ENCODE measurements at regions not wholly inside any gene's neighbourhood (a gene's known extent, or its start where the extent isn't known, plus 50 kb on each side); places are given as distances from the start of the nearest gene placed in this dataset.
"Not testable (repeated sequence)": the region's sequence is repeated elsewhere in the genome, so short reads cannot be mapped to it uniquely, and the experiment has no call there.

DNA sequence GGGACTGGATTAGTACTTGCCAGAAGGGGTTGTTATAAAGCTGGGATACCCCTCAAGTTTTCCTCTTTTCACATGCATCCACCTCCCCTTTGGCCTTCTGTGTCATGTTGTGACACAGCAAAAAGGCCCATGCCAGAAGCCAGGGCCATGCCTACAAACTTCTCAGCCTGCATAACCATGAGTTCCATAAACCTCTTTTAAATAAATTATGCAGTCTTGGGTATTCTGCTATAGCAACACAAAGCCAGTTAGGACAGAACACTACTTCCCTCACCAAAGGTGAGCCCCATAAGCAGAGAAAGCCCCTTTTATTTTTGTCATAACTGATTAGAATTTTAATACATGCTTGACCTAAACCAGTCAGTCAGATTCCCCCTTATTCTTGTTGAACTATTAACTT, 801.3 kb downstream of the DNAH5 start:
- H3K4me3 ChIP-seq (ENCODE audit: low read depth, low read length): no peak overlapping the region
- H2AFZ ChIP-seq (ENCODE audit: low read length, unreplicated experiment): no peak overlapping the region
- H3K27me3 ChIP-seq (ENCODE audit: insufficient read depth, low read length): no peaks in the 10 kb centered on the region
- no peaks in the 10 kb centered on the region for H3K36me3 ChIP-seq (ENCODE audit: insufficient read depth, low read length)
- no peak overlapping the region for H3K27ac ChIP-seq (ENCODE audit: low read depth, low read length)
- H3K79me2 ChIP-seq (ENCODE audit: control insufficient read depth, insufficient read depth, low read length, unreplicated experiment): no peaks in the 10 kb centered on the region
- no peaks in the 10 kb centered on the region for H3K4me1 ChIP-seq (ENCODE audit: control insufficient read depth, insufficient read depth, low read length, unreplicated experiment)

DNA sequence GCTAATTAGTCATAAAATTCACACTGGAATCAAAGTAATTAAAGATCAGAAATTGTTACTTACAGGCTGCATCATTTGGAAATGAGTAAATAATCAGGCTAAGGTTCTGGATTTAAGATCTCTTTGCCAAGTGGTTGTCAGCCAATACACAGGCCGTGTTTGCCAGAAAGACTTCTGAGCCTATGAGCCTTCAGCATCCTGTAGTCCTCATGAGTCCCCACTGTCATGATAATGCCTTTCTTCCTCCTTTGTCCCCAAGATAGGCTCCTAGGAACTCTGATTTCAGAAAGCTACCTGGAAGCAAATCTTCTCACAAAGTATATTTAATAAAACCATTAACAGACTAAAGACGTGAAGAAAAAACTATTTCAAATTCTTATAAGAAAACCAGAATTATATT, 810.5 kb downstream of the DNAH5 start:
- Histone ChIP-seq H3K36me3 (ENCODE audit: insufficient read depth, low read length) (no peaks in the 10 kb centered on the region), H3K27ac (ENCODE audit: low read depth, low read length) (no peak overlapping the region), H3K27me3 (ENCODE audit: insufficient read depth, low read length) (no peaks in the 10 kb centered on the region), H3K79me2 (ENCODE audit: control insufficient read depth, insufficient read depth, low read length, unreplicated experiment) (no peaks in the 10 kb centered on the region), H3K4me3 (ENCODE audit: low read depth, low read length) (no peak overlapping the region), H3K4me1 (ENCODE audit: control insufficient read depth, insufficient read depth, low read length, unreplicated experiment) (no peaks in the 10 kb centered on the region), H2AFZ (ENCODE audit: low read length, unreplicated experiment) (no peak overlapping the region)

DNA sequence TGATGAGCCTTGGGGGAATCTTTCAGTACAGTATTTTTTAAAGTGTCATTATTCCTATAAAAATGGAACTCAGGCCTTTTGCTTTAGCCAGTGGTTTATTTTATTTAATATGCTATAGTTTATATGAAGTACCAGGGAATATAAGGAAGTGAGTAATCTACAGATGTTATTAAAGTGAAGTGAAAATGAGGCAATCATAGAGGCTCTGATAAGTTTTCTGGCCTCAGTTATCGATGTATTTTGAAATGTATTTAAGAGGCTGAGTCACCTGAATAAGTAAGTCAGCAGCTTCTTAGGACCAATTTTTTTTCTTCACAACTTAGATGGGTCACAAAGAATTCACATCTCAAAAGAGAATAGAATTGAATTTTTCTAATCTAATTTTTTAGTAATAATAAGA, 829.0 kb downstream of the DNAH5 start:
- no peaks in the 10 kb centered on the region for H3K79me2 ChIP-seq (ENCODE audit: control insufficient read depth, insufficient read depth, low read length, unreplicated experiment)
- H3K4me3 ChIP-seq (ENCODE audit: low read depth, low read length): no peak overlapping the region
- no peaks in the 10 kb centered on the region for H3K4me1 ChIP-seq (ENCODE audit: control insufficient read depth, insufficient read depth, low read length, unreplicated experiment)
- H2AFZ ChIP-seq (ENCODE audit: low read length, unreplicated experiment): no peak overlapping the region
- no peaks in the 10 kb centered on the region for H3K36me3 ChIP-seq (ENCODE audit: insufficient read depth, low read length)
- no peak overlapping the region for H3K27ac ChIP-seq (ENCODE audit: low read depth, low read length)
- H3K27me3 ChIP-seq (ENCODE audit: insufficient read depth, low read length): no peaks in the 10 kb centered on the region

GRCh38 chr5:13108265-13108664, 836.2 kb downstream of the DNAH5 start:
- Histone ChIP-seq H3K27ac (ENCODE audit: low read depth, low read length) (no peak overlapping the region), H3K4me1 (ENCODE audit: control insufficient read depth, insufficient read depth, low read length, unreplicated experiment) (no peaks in the 10 kb centered on the region)

GRCh38 chr5:13107537-13107936, 837.0 kb downstream of the DNAH5 start:
- Histone ChIP-seq H3K27ac (ENCODE audit: low read depth, low read length) (no peak overlapping the region), H3K4me3 (ENCODE audit: low read depth, low read length) (no peak overlapping the region), H3K79me2 (ENCODE audit: control insufficient read depth, insufficient read depth, low read length, unreplicated experiment) (no peaks in the 10 kb centered on the region), H2AFZ (ENCODE audit: low read length, unreplicated experiment) (no peak overlapping the region), H3K4me1 (ENCODE audit: control insufficient read depth, insufficient read depth, low read length, unreplicated experiment) (no peaks in the 10 kb centered on the region), H3K27me3 (ENCODE audit: insufficient read depth, low read length) (no peaks in the 10 kb centered on the region), H3K36me3 (ENCODE audit: insufficient read depth, low read length) (no peaks in the 10 kb centered on the region)

More at GRCh38 chr5:13108265-13108664, 836.2 kb downstream of the DNAH5 start:
- H2AFZ ChIP-seq (ENCODE audit: low read length, unreplicated experiment): no peak overlapping the region
- H3K36me3 ChIP-seq (ENCODE audit: insufficient read depth, low read length): no peaks in the 10 kb centered on the region
- H3K79me2 ChIP-seq (ENCODE audit: control insufficient read depth, insufficient read depth, low read length, unreplicated experiment): no peaks in the 10 kb centered on the region
- no peak overlapping the region for H3K4me3 ChIP-seq (ENCODE audit: low read depth, low read length)
- no peaks in the 10 kb centered on the region for H3K27me3 ChIP-seq (ENCODE audit: insufficient read depth, low read length)

GRCh38 chr5:13081116-13081515, 863.4 kb downstream of the DNAH5 start:
- H3K36me3 ChIP-seq (ENCODE audit: insufficient read depth, low read length): no peaks in the 10 kb centered on the region
- no peak overlapping the region for H2AFZ ChIP-seq (ENCODE audit: low read length, unreplicated experiment)
- H3K4me1 ChIP-seq (ENCODE audit: control insufficient read depth, insufficient read depth, low read length, unreplicated experiment): no peaks in the 10 kb centered on the region
- H3K79me2 ChIP-seq (ENCODE audit: control insufficient read depth, insufficient read depth, low read length, unreplicated experiment): no peaks in the 10 kb centered on the region
- H3K4me3 ChIP-seq (ENCODE audit: low read depth, low read length): no peak overlapping the region
- no peak overlapping the region for H3K27ac ChIP-seq (ENCODE audit: low read depth, low read length)
- H3K27me3 ChIP-seq (ENCODE audit: insufficient read depth, low read length): no peaks in the 10 kb centered on the region

- not testable (repeated sequence) for H2AFZ ChIP-seq (ENCODE audit: low read length, unreplicated experiment); H3K4me1 ChIP-seq (ENCODE audit: control insufficient read depth, insufficient read depth, low read length, unreplicated experiment); H3K36me3 ChIP-seq (ENCODE audit: insufficient read depth, low read length); H3K79me2 ChIP-seq (ENCODE audit: control insufficient read depth, insufficient read depth, low read length, unreplicated experiment); H3K27ac ChIP-seq (ENCODE audit: low read depth, low read length); H3K27me3 ChIP-seq (ENCODE audit: insufficient read depth, low read length); H3K4me3 ChIP-seq (ENCODE audit: low read depth, low read length)
Observed at GRCh38 chr5:13072936-13073335, 871.6 kb downstream of the DNAH5 start.

DNA sequence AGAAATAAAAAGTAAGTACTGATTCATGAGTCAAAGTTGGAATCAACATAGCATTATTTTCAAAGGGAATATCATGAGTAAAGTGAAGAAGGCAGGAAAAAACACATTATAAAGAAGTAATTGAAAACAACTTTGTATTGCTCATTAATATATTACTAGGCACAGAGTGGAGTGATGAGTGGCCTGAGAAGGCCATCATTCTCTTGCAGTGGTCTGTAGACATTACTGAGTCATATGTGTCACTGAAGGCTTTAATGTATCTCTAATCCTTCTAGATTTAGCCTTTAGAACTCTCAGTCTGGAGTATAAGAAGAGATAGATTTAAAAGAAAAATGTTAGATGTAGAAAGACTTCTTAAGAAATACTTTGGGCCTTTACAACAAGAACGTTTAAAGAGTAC, 881.4 kb downstream of the DNAH5 start:
- Histone ChIP-seq H2AFZ (ENCODE audit: low read length, unreplicated experiment) (no peak overlapping the region), H3K36me3 (ENCODE audit: insufficient read depth, low read length) (no peaks in the 10 kb centered on the region), H3K79me2 (ENCODE audit: control insufficient read depth, insufficient read depth, low read length, unreplicated experiment) (no peaks in the 10 kb centered on the region), H3K27ac (ENCODE audit: low read depth, low read length) (no peak overlapping the region), H3K4me3 (ENCODE audit: low read depth, low read length) (no peak overlapping the region), H3K27me3 (ENCODE audit: insufficient read depth, low read length) (no peaks in the 10 kb centered on the region), H3K4me1 (ENCODE audit: control insufficient read depth, insufficient read depth, low read length, unreplicated experiment) (no peaks in the 10 kb centered on the region)

- Histone ChIP-seq H3K27ac (ENCODE audit: low read depth, low read length) (no peak overlapping the region), H3K4me1 (ENCODE audit: control insufficient read depth, insufficient read depth, low read length, unreplicated experiment) (no peaks in the 10 kb centered on the region), H3K4me3 (ENCODE audit: low read depth, low read length) (no peak overlapping the region), H3K36me3 (ENCODE audit: insufficient read depth, low read length) (no peaks in the 10 kb centered on the region), H2AFZ (ENCODE audit: low read length, unreplicated experiment) (no peak overlapping the region), H3K27me3 (ENCODE audit: insufficient read depth, low read length) (no peaks in the 10 kb centered on the region), H3K79me2 (ENCODE audit: control insufficient read depth, insufficient read depth, low read length, unreplicated experiment) (no peaks in the 10 kb centered on the region)
Observed at GRCh38 chr5:13045897-13046551, 898.5 kb downstream of the DNAH5 start.

- Histone ChIP-seq H3K27ac (ENCODE audit: low read depth, low read length) (no peak overlapping the region), H3K4me1 (ENCODE audit: control insufficient read depth, insufficient read depth, low read length, unreplicated experiment) (no peaks in the 10 kb centered on the region), H3K36me3 (ENCODE audit: insufficient read depth, low read length) (no peaks in the 10 kb centered on the region)
Observed at GRCh38 chr5:13034061-13034460, 910.4 kb downstream of the DNAH5 start.

GRCh38 chr5:13029211-13029610, 915.3 kb downstream of the DNAH5 start:
- Histone ChIP-seq H3K27me3 (ENCODE audit: insufficient read depth, low read length) (no peaks in the 10 kb centered on the region), H2AFZ (ENCODE audit: low read length, unreplicated experiment) (no peak overlapping the region), H3K4me1 (ENCODE audit: control insufficient read depth, insufficient read depth, low read length, unreplicated experiment) (no peaks in the 10 kb centered on the region), H3K79me2 (ENCODE audit: control insufficient read depth, insufficient read depth, low read length, unreplicated experiment) (no peaks in the 10 kb centered on the region), H3K4me3 (ENCODE audit: low read depth, low read length) (no peak overlapping the region), H3K36me3 (ENCODE audit: insufficient read depth, low read length) (no peaks in the 10 kb centered on the region), H3K27ac (ENCODE audit: low read depth, low read length) (no peak overlapping the region)

More at GRCh38 chr5:13034061-13034460, 910.4 kb downstream of the DNAH5 start:
- no peaks in the 10 kb centered on the region for H3K79me2 ChIP-seq (ENCODE audit: control insufficient read depth, insufficient read depth, low read length, unreplicated experiment)
- H3K27me3 ChIP-seq (ENCODE audit: insufficient read depth, low read length): no peaks in the 10 kb centered on the region
- no peak overlapping the region for H2AFZ ChIP-seq (ENCODE audit: low read length, unreplicated experiment)
- H3K4me3 ChIP-seq (ENCODE audit: low read depth, low read length): no peak overlapping the region

Data from ACC112 (cell line).